GM18868 (cell line): ENCODE measurements at regions not wholly inside any gene's neighbourhood (a gene's known extent, or its start where the extent isn't known, plus 50 kb on each side); places are given as distances from the start of the nearest gene placed in this dataset.
"Not testable (repeated sequence)": the region's sequence is repeated elsewhere in the genome, so short reads cannot be mapped to it uniquely, and the experiment has no call there.

Experiments used
- ATAC-seq: cut with Tn5 transposase; IDR thresholded peaks from one replicate; pipeline ENCODE4 v1.9.1; 2021; ENCODE audit warnings: mild to moderate bottlenecking, moderate library complexity; ENCODE audit not compliant: unreplicated experiment

DNA sequence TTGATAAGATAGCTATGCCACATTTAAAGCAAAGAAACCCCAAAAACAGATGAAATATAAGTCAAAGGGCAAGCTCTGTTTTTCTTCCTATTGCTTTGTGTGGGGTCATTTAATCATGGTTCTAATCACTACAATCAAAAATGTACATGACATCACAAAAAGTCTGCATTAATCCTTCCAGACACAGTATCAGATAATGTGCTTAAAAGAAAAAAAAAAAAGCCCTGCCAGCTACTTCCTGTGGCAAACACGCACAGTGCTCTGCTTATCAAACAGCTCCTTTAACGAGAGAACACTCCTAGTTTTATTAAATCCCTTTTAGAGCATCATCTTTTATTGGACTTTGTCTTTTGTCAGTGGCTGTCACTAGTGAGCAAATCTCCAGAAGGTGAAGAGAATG is 1005.8 kb downstream of the GATA3 start:
- ATAC-seq: no peak

GRCh38 chr10:9061871-9062270 is 1007.4 kb downstream of the GATA3 start:
- ATAC-seq: no peak

- ATAC-seq: no peak
Observed at GRCh38 chr10:9066152-9066551, 1011.7 kb downstream of the GATA3 start.

GRCh38 chr10:9068003-9068402 is 1013.5 kb downstream of the GATA3 start:
- ATAC-seq: no peak

GRCh38 chr10:9069136-9069535 is 1014.6 kb downstream of the GATA3 start:
- ATAC-seq: no peak

GRCh38 chr10:9075420-9075819 is 1020.9 kb downstream of the GATA3 start:
- ATAC-seq: no peak

DNA sequence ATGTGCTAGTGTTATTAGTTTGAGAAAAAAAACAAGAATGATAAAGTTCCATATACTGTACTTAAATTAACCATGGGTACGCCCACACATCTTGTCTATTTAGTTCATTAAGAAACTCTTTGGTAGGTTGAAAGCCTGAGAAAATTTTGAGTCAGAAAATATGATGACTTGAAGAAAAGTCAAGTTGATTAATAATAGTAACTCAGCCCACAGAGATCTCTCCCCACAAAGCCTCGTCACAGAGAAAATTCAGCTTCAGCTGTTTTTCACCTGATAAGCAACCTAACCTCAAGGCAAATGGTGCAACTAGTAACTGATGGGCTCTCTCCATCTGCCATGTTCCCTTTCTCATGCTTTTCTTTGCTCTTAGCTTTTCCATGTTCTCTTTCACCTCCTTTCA is 1021.6 kb downstream of the GATA3 start:
- no peak for ATAC-seq

DNA sequence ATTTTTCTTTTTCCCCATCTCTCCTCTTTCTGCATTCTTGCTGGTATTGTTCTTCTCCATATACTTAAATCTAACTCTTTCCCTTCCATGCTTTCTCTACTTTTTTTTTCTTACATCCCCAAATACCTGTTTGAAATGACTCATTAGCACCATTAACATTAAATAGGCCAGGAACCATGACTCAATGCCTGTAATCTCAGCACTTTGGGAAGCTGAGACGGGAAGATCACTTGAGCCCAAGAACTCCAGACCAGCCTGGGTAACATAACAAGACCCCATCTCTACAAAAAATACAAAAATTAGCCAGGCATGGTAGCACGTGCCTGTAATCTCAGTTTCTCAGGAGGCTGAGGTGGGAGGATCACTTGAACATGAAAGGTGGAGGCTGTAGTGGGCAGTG is 1026.8 kb downstream of the GATA3 start:
- no peak for ATAC-seq

DNA sequence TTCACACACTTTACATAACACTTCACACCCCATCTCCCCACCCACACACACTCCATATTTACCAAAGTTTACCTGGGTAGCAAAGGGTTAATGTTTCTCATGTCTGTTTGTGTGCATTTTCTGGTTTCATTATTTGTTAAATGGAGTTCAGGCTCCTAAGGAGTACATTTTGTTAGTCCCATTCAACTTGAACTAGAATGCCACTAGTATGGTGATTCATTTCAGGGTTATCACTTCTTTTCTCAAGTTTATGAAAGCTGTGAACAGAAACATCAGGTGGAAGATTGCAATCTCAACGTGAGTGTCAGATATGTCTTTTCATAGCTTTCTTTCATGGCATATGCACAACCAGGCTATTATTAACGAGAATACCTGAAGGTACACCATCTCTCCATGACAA is 1027.5 kb downstream of the GATA3 start:
- ATAC-seq: no peak

GRCh38 chr10:9091530-9092093 is 1037.1 kb downstream of the GATA3 start:
- no peak for ATAC-seq

DNA sequence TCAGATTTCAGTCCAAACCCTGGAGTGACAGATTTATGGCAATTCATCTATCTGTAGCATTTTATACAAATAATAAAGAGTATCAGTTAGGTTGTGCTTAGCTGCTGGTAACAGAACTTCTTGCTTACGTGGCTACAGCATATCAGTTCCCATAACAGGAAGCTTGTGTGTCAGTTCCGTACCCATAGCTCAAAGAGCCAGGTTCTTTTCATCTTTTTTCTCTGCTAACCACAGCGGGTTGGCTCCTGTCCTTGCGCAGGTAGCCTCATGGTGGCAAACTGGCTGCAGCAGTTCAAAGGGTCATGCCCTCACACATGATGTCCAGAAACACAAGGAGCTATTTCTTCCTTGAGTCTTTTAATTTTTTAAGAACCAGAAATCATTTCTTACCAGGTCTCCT is 1041.8 kb downstream of the GATA3 start:
- ATAC-seq: no peak

DNA sequence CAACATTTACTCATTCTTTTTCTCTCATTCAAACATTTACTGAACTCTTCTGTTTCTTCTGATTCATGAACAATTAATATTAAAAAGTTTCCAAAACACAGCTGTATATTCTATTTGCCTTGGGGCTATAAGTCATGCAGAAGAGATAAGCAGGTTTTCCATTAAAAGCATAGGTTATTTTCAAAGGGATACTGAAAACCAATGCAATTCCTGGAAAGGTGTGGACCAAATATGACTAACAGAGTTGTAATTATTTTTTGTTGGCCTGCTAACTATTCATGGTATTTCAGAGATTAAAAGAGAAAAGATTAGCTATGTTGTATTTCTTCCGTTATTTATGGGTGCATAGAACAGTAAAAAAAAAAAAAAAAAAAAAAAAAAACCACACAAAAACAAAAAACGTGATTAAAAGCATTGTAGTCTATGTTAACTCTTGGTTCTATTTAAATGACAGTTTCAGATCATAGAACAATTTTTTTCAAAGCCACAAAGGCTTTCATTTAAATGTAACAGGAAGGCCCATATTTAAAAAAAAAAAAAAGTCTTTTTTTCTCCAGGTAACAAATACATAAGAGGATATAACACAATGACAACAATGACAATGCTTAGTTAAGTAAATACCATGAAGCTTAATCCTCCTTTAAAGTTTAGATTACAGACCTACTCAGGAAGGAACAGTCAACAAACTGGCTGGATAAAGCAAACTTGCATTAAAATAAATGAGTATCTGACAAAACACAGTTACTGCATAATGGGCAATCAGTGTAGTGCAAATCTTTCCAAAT is 1042.9 kb downstream of the GATA3 start:
- ATAC-seq: no peak

- ATAC-seq: no peak
Observed at GRCh38 chr10:9097991-9098306, 1043.5 kb downstream of the GATA3 start.

GRCh38 chr10:9102026-9102425 is 1047.5 kb downstream of the GATA3 start:
- no peak for ATAC-seq

DNA sequence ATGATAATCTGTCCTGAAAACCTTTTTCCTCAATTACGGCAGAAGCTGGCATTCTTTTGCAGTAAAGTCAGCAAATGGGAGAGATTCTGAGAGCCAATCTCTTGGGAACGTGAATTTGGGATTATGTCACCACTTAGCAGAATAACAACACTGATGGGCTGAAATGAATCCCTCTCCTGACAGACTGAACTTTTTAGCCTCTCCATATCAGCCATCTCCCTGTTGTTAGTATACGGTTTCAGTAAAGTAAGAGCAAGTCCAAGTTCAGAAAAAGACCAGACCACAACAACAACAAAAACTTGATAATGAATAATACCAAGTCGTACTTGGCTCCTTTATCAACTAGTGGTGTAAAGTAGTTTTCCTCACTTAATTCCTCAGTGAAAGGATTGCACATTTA is 1048.8 kb downstream of the GATA3 start:
- ATAC-seq: no peak

DNA sequence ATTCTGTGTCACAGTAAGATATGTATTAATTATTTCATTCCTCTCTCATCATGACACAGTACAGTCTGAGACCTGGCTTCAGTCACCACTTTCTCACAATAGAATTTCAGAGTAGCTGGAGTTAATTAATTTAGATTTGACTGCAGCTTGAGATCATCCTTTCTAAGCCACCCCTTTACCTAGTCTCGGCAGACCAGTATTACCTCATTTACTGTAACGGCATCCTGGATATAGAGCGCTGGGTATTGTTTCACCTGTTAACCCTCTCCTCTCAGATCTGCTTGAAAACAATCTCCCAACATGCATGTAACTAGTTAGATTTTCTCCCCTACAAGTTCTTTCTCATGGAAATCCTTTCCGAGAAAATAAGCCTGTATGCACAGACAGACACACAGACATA is 1057.5 kb downstream of the GATA3 start:
- ATAC-seq: no peak

- no peak for ATAC-seq
Observed at GRCh38 chr10:9126728-9127127, 1072.2 kb downstream of the GATA3 start.

DNA sequence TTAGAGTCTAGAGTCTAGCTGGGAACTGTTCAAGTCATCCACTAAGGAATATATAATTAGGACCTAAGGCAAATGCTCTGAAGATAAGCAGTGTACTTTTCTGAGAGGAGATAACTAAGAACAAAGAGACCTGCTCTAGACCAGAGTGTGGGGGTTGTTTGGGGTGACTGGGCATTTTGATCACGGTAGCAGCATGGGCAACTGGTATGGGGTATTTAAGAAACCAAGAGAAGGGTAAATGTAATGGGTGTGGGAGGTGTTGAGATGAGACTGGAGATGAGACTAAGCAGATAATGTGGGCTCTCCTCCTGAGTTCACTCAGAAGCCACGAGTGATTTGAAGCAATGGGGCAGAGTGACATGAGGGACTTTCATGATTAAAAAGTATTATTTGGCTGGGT is 1082.9 kb downstream of the GATA3 start:
- no peak for ATAC-seq

GRCh38 chr10:9138829-9139228 is 1084.3 kb downstream of the GATA3 start:
- not testable (repeated sequence) for ATAC-seq

- ATAC-seq: no peak
Observed at GRCh38 chr10:9140373-9140772, 1085.9 kb downstream of the GATA3 start.

DNA sequence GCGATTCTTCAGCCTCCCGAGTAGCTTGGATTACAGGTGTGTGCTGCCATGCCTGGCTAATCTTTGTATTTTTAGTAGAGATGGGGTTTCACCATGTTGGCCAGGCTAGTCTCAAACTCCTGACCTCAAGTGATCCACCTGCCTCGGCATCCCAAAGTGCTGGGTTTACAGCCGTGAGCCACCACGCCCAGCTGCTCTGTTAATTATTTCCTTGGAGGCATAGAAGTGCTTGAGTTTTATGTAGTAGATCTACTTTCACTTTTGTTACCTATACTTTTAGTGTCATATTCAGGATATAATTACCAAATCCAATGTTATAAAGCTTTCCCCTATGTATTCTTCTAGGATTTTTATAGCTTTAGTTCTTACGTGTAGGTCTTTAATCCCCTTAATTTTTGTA is 1093.0 kb downstream of the GATA3 start:
- no peak for ATAC-seq

DNA sequence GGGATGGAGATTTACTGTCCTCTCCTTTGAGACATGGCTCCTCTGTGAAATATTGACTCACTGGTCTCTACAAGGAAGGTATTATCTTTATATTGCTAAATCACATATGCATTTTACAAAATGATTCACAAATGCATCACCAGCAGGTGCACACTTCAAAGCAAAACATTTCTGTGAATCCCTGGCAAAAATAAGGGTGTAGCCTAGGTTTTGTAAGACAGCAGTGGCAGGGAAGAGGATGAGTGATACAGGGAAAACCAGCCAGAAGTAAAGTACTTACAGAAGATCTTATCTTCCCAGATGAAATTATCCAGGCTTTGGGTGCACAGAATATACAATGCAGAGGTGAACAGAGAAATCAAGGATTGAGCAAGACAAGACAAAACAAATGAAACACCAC is 1094.6 kb downstream of the GATA3 start:
- ATAC-seq: no peak

- not testable (repeated sequence) for ATAC-seq
Observed at GRCh38 chr10:9153057-9153456, 1098.6 kb downstream of the GATA3 start.
